ENCODE measurements at regions not wholly inside any gene's neighbourhood (a gene's known extent, or its start where the extent isn't known, plus 50 kb on each side); places are given as distances from the start of the nearest gene placed in this dataset.

DNA sequence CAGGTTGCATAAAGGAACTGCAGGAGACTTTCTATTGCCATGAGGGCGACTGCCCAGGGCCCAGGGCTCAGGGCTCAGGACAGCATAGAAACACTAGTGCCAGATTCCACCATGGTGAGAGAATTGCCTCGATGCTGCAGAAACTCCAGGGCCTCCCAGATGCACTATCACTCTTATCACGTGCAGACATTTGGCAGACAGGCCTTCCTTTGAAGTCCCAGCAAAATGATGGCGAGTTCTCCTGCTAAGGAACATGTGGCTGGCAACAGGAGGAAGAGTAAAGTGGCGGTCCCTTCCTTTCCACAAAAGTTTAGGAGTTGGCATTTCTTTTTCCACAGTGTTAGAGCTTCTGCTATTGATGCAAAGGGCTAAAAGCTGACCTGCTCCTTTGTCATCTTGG is 214.0 kb upstream of the LNX1 start:
- intact Hi-C loops (cut with micrococcal nuclease): loop anchor here (10.0 kb wide), 1 partner anchor 300 kb away; no protein-coding TSS in a partner anchor
- Histone ChIP-seq H3K36me3 (ENCODE audit: low read depth, low read length) (no peaks in the 10 kb centered on the region), H3F3A (ENCODE audit: low read length, unreplicated experiment) (no peaks in the 10 kb centered on the region), H4K20me1 (ENCODE audit: low read length) (no peaks in the 10 kb centered on the region), H3K4me3 (ENCODE audit: low read length) (no peak overlapping the region), H3K9me3 (ENCODE audit: low read length) (no peaks in the 10 kb centered on the region), H3K79me2 (ENCODE audit: low read length) (no peaks in the 10 kb centered on the region), H3K9me2 (replicated peaks; ENCODE audit: low read length) (no peaks in the 10 kb centered on the region), H3K4me2 (ENCODE audit: low read length) (no peak overlapping the region), H3K9ac (ENCODE audit: low read length) (no peak overlapping the region), H2AFZ (ENCODE audit: low read length) (no peak overlapping the region), H3K27me3 (ENCODE audit: low read length) (no peaks in the 10 kb centered on the region), H3K4me1 (ENCODE audit: insufficient read depth, low read length) (peaks cover 10% of the 10 kb centered on the region; the same call in 1 of the 2 replicates), H3K27ac (ENCODE audit: low read length) (no peak overlapping the region)
- POLR2A ChIA-PET (ENCODE audit: unreplicated experiment): no interaction called here
- CTCF ChIA-PET: interaction anchor here (1.1 to 1.2 kb wide), 2 partner anchors 24 to 100 kb away, joined by 3 to 4 read pairs; no protein-coding TSS in a partner anchor
- DNase-seq: no peak
- BruUV-seq (replicated peaks): no TSS peak
- no peak for ATAC-seq
- TF ChIP-seq EZH2phosphoT487 (IDR thresholded peaks at IDR 0.05; ENCODE audit: borderline replicate concordance, low read length) (no peak), EZH2 (IDR thresholded peaks at IDR 0.05; ENCODE audit: low read length, unreplicated experiment) (no peak), CTCF (conservative IDR thresholded peaks at IDR 0.05; ENCODE audit: low read depth, low read length) (no peak)

DNA sequence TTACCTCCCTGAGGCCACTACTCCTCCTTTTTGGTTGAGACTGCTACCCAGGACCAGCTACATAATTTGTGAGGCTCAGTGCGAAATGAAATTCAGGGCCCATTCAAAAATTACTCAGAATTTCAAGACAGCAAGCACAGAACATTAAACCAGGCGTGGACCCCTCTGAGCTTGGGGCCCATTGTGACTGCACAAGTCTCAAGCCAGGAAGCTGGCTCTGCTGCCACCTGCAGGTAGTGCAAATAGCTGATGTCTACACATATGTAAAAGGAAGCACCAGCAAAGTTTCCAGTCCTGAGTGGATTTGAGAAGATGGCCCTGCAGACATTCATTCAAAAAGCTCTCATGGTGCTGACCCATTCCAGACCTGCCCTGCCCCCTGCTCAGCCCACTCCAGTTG is 213.4 kb upstream of the LNX1 start:
- DNase-seq (peak; percentile 70), ATAC-seq (peak; percentile 43)
- no peak overlapping the region for H3K9ac ChIP-seq (ENCODE audit: low read length)
- H3K4me3 ChIP-seq (ENCODE audit: low read length): no peak overlapping the region
- no peak overlapping the region for H2AFZ ChIP-seq (ENCODE audit: low read length)
- POLR2A ChIA-PET (ENCODE audit: unreplicated experiment): no interaction called here
- H3K9me2 ChIP-seq (replicated peaks; ENCODE audit: low read length): no peaks in the 10 kb centered on the region
- H3K36me3 ChIP-seq (ENCODE audit: low read depth, low read length): no peaks in the 10 kb centered on the region
- no peaks in the 10 kb centered on the region for H3K9me3 ChIP-seq (ENCODE audit: low read length)
- intact Hi-C loops (cut with micrococcal nuclease): loop anchor here (1.0 to 10.0 kb wide), 2 partner anchors 97 to 300 kb away; no protein-coding TSS in a partner anchor
- no peaks in the 10 kb centered on the region for H3K27me3 ChIP-seq (ENCODE audit: low read length)
- H4K20me1 ChIP-seq (ENCODE audit: low read length): no peaks in the 10 kb centered on the region
- peak; percentile 86 for TF ChIP-seq CTCF (conservative IDR thresholded peaks at IDR 0.05; ENCODE audit: low read depth, low read length)
- no peak for TF ChIP-seq EZH2 (IDR thresholded peaks at IDR 0.05; ENCODE audit: low read length, unreplicated experiment)
- peaks cover 10% of the 10 kb centered on the region; the same call in 1 of the 2 replicates for H3K4me1 ChIP-seq (ENCODE audit: insufficient read depth, low read length)
- no peak overlapping the region for H3K27ac ChIP-seq (ENCODE audit: low read length)
- H3K79me2 ChIP-seq (ENCODE audit: low read length): no peaks in the 10 kb centered on the region
- CTCF ChIA-PET: interaction anchor here (1.1 to 1.2 kb wide), 2 partner anchors 23 to 99 kb away, joined by 3 to 4 read pairs; no protein-coding TSS in a partner anchor
- H3K4me2 ChIP-seq (ENCODE audit: low read length): no peak overlapping the region
- BruUV-seq (replicated peaks): no TSS peak
- H3F3A ChIP-seq (ENCODE audit: low read length, unreplicated experiment): no peaks in the 10 kb centered on the region

GRCh38 chr4:53802500-53802899 is 211.2 kb upstream of the LNX1 start:
- Histone ChIP-seq H3K79me2 (ENCODE audit: low read length) (no peaks in the 10 kb centered on the region), H3F3A (ENCODE audit: low read length, unreplicated experiment) (no peaks in the 10 kb centered on the region), H3K9me3 (ENCODE audit: low read length) (no peaks in the 10 kb centered on the region), H3K9ac (ENCODE audit: low read length) (no peak overlapping the region), H3K4me3 (ENCODE audit: low read length) (no peak overlapping the region), H3K27me3 (ENCODE audit: low read length) (no peaks in the 10 kb centered on the region), H4K20me1 (ENCODE audit: low read length) (no peaks in the 10 kb centered on the region), H3K4me2 (ENCODE audit: low read length) (no peak overlapping the region), H3K9me2 (replicated peaks; ENCODE audit: low read length) (no peaks in the 10 kb centered on the region), H3K27ac (ENCODE audit: low read length) (no peak overlapping the region), H3K4me1 (ENCODE audit: insufficient read depth, low read length) (peaks cover 10% of the 10 kb centered on the region; the same call in 1 of the 2 replicates), H3K36me3 (ENCODE audit: low read depth, low read length) (no peaks in the 10 kb centered on the region), H2AFZ (ENCODE audit: low read length) (no peak overlapping the region)
- peak; percentile 18 for DNase-seq
- BruUV-seq (replicated peaks): no TSS peak
- intact Hi-C loops (cut with micrococcal nuclease): loop anchor here (2.0 to 10.0 kb wide), 2 partner anchors 44 to 298 kb away; no protein-coding TSS in a partner anchor
- TF ChIP-seq CTCF (conservative IDR thresholded peaks at IDR 0.05; ENCODE audit: low read depth, low read length) (no peak), EZH2phosphoT487 (IDR thresholded peaks at IDR 0.05; ENCODE audit: borderline replicate concordance, low read length) (no peak), EZH2 (IDR thresholded peaks at IDR 0.05; ENCODE audit: low read length, unreplicated experiment) (no peak)
- CTCF ChIA-PET: no interaction called here
- POLR2A ChIA-PET (ENCODE audit: unreplicated experiment): interaction anchor here (0.6 kb wide), 1 partner anchor 60 kb away, joined by 3 read pairs; no protein-coding TSS in a partner anchor
- ATAC-seq: no peak
